D721Med (cell line): ENCODE measurements at regions not wholly inside any gene's neighbourhood (a gene's known extent, or its start where the extent isn't known, plus 50 kb on each side); places are given as distances from the start of the nearest gene placed in this dataset.

Experiments
- DNase-seq: peaks from one replicate; pipeline ENCODE4 v3.0.0; 2011; ENCODE audit warnings: low spot score; ENCODE audit not compliant: insufficient read length
- FAIRE-seq: peaks from 2 replicates; lab custom pipeline; 2011; peaks lifted over from hg19 to GRCh38; lab: Jason Lieb, UNC
- TF ChIP-seq, protein P1 (sequence below): IDR thresholded peaks from 2 replicates; pipeline ENCODE4 v1.5.1; 2012; ENCODE audit warnings: mild to moderate bottlenecking, control low read depth; ENCODE audit not compliant: insufficient read depth; ENCODE audit errors: missing control alignments

DNA sequence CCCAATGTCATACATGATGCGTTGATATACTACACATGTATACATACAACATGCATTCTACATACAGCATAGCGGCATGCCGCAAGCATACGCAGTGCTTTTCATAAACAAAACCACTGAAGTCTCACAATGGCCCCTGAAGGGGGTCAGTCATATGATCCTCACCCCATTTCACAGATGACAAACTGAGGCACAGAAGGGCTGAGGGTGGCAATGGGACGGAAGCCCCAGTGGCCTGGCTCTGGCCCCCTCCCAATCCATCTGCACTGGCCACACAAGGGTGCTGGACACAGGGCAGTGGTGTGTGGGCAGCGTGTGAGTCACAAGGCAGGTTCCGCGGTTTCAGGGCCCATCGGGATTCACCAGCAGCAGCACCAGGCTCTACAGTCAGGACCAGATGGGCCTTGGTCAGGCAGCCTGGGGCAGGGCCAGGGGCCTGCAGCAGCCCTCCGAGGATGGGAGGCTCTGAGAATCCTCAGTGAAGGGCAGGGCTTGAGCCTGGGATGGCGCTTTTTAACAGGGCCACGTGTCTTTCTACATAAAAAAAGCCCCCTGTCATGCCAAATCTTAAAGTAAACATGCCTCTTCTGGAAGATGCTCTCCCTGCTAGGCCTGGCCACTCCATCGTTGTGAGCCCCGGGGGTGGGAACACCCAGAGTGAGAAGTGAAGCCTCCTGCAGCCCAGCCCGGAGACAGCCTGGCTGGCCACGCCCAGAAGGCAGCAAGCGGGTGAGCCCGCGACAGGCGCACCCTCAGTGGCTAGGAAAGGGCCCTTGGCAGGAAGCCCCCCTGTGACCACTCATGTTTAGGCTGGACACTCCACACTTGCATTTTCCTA is 206.5 kb downstream of the CTTN start:
- DNase-seq: no peak
- no peak for FAIRE-seq
- TF ChIP-seq, protein P1, sequence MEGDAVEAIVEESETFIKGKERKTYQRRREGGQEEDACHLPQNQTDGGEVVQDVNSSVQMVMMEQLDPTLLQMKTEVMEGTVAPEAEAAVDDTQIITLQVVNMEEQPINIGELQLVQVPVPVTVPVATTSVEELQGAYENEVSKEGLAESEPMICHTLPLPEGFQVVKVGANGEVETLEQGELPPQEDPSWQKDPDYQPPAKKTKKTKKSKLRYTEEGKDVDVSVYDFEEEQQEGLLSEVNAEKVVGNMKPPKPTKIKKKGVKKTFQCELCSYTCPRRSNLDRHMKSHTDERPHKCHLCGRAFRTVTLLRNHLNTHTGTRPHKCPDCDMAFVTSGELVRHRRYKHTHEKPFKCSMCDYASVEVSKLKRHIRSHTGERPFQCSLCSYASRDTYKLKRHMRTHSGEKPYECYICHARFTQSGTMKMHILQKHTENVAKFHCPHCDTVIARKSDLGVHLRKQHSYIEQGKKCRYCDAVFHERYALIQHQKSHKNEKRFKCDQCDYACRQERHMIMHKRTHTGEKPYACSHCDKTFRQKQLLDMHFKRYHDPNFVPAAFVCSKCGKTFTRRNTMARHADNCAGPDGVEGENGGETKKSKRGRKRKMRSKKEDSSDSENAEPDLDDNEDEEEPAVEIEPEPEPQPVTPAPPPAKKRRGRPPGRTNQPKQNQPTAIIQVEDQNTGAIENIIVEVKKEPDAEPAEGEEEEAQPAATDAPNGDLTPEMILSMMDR: no peak

DNA sequence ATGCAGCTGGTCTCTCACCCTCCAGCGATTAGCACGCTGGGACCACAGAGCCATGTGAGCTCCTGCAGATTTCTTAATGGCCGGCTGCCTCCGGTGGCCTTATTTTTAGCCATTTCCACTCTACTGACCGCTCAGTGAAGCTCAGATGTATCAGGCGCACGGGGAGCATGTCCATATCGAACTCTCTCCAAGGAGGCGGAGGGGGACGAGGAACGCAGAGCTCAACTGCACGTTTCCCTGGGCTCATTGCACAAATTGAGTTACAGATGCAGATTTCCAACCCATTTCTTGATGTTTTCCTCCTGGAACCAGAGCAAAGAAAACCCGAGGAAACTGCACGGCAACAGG is 207.1 kb downstream of the CTTN start:
- FAIRE-seq (no peak), DNase-seq (no peak)
- TF ChIP-seq, protein P1: no peak

DNA sequence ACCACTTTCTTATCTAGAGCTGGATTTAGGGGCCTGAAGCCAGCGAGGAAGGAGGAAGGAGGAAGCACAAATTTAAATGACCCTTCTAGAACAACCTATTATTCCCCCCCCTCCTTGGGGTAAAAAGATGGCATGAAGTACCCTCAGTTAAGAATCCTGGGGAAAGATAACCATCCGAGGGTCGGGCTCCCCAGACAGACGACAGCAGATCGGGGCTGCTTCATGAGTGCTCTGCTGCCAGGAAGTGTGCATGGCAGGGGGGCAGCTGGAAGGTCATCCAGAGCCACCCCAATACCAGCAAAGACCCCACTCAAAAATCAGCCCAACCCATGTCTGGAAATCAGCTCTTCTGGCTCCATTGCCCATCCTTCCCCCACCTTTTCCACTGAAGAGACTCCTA is 207.5 kb downstream of the CTTN start:
- TF ChIP-seq, protein P1: no peak
- FAIRE-seq (no peak), DNase-seq (no peak)

DNA sequence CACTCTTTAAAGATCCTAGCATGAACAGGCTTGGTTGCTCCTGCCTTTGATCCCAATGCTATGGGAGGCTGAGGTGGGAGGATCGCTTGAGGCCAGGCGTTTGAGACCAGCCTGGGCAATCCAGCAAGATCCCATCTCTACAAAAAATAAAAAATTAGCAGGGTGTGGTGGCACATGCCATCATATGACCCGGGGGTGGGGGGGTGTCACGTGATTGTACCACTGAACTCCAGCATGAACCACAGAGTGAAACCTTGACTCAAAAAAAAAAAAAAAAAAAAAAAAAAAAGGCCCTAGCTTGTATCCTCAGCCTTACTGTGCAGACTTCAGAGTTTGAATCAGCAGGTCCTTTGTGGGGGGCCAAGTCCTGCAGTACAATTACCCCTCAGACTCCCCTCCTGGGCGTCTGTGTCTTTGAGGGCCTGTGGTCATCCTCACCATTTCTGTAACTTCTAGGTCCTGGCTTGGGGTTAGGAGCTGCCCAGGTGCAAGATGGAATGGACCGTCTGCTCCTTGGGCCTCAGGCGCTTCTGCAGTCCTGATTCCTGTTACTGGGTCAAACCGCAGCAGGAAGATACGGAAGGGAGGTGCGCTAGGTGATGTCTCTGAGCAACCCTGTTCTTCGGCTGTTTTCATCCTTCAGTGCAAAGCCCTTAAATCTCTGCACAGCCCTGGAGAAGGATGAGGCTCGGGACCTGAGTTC is 208.1 kb downstream of the CTTN start:
- DNase-seq: no peak
- TF ChIP-seq, protein P1: no peak

DNA sequence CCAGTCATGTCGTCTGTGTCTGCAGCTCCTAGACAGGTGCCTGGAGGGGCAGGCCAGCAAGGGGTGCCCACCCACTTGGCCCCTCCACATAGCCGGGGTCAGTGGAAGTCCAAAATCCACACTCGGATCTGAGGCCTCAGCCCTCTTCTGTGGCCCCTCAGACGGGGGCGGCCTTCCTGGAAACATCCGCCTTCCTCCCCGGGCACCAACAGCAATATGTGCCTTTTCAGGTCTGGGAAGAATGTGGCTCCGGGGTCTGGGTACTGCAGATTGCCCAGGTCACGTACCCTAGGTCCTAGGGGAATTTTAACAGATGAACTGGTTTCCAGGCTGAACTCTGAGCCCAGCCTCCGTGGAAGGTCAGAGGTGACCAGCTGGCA is 208.6 kb downstream of the CTTN start:
- FAIRE-seq (no peak), DNase-seq (no peak)
- TF ChIP-seq, protein P1: no peak

More for the DNA sequence above, 208.1 kb downstream of the CTTN start:
- no peak for FAIRE-seq

DNA sequence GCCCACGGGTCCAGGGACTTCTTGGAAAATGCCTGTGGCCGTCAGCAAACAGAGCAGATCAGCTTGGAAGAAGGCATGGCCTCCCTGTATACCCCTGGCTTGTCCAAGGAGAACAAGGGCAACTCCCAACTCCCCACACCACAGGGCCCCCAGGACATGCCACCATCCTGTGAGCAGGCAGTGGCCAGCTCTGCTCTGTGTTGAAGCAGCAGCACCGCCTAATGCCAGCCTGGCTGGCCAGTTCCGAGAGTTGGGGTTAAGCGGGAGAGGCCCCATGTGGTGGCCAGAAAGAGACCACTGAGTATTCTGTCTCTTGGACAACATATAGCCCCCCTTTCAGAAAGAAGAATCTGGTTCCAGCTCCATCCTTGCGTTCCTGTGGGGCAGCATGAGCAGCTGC is 209.2 kb downstream of the CTTN start:
- DNase-seq: no peak
- TF ChIP-seq, protein P1: no peak
- FAIRE-seq: no peak
